HG03342 (cell line): ENCODE measurements at regions not wholly inside any gene's neighbourhood (a gene's known extent, or its start where the extent isn't known, plus 50 kb on each side); places are given as distances from the start of the nearest gene placed in this dataset.

Experiments
- ATAC-seq: cut with Tn5 transposase; IDR thresholded peaks from one replicate; pipeline ENCODE4 v1.9.1; 2021; ENCODE audit warnings: mild to moderate bottlenecking, moderate library complexity; ENCODE audit not compliant: unreplicated experiment

DNA sequence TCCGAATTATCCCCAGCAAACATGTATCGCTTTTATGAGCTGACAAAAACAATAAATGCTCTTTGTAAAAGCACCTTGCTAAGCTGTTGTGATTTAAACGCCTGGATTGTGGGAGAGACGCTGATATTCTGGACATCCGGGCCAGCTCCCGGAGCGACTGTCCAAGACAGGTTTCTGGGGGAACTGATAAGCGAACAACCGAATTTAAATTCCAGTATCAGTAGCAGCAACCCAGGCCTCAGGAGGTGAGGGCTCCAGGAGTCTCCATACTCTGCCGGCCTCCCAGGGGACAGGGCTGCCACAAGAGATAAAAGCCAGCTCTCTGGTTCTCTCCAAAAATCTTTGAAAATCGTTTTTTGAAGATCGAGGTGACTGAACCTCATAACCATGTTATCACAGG lies 50.3 kb upstream of the VSTM2B start:
- no peak for ATAC-seq
